ENCODE measurements at regions not wholly inside any gene's neighbourhood (a gene's known extent, or its start where the extent isn't known, plus 50 kb on each side); places are given as distances from the start of the nearest gene placed in this dataset.

DNA sequence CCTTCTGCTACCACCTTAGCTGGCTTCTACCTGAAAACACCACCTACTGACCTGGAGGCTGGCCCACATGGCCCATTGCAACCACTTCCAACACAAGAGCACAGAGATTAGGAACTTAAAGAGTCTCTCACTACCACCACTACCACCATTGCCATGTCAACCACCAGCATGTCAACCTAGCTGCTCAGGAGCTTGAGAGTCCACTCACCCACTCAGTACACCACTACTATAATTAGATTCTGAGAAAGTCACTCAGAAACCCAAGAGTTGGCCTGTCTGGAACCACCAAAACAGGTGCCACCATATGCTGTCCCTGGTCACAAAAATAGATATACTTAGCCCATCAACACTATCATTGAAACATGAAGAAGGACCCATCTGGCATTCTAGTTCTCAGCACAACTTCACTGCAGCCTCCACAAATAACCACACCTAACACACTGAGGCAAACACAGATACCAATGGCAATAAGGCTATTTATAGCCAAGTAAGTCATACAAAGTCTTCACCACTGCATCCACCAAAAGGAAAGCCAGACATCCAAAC is 806.7 kb upstream of the EPHA6 start:
- no peak for DNase-seq (ENCODE audit: insufficient read length, low spot score, missing footprints)
- H3K9me3 ChIP-seq (ENCODE audit: low read depth, low read length) = no peaks in the 10 kb centered on the region
- H3K4me3 ChIP-seq (ENCODE audit: insufficient read depth, low read length) = no peak overlapping the region
- no peak for TF ChIP-seq CTCF (IDR thresholded peaks at IDR 0.05; ENCODE audit: extremely low read depth, low read depth, low read length)
- no peak overlapping the region for H2AFZ ChIP-seq (ENCODE audit: low read length)
- no peak overlapping the region for H3K4me2 ChIP-seq (ENCODE audit: insufficient read depth, low read length)
- no peak overlapping the region for H3K27ac ChIP-seq (ENCODE audit: low read depth, low read length)
- H3K36me3 ChIP-seq (ENCODE audit: insufficient read depth, low read length) = no peaks in the 10 kb centered on the region
- H4K20me1 ChIP-seq (ENCODE audit: insufficient read depth, low read length) = no peaks in the 10 kb centered on the region
- no peaks in the 10 kb centered on the region for H3K27me3 ChIP-seq (ENCODE audit: insufficient read depth, low read length)
- no peaks in the 10 kb centered on the region for H3K79me2 ChIP-seq (ENCODE audit: insufficient read depth, low read length)
- H3K4me1 ChIP-seq (ENCODE audit: insufficient read depth, low read length) = no peaks in the 10 kb centered on the region

- no peaks in the 10 kb centered on the region for H3K36me3 ChIP-seq (ENCODE audit: insufficient read depth, low read length)
- no peaks in the 10 kb centered on the region for H3K79me2 ChIP-seq (ENCODE audit: insufficient read depth, low read length)
- no peak overlapping the region for H3K27ac ChIP-seq (ENCODE audit: low read depth, low read length)
- DNase-seq (ENCODE audit: insufficient read length, low spot score, missing footprints) = no peak
- no peaks in the 10 kb centered on the region for H3K9me3 ChIP-seq (ENCODE audit: low read depth, low read length)
- H3K4me3 ChIP-seq (ENCODE audit: insufficient read depth, low read length) = no peak overlapping the region
- H3K27me3 ChIP-seq (ENCODE audit: insufficient read depth, low read length) = no peaks in the 10 kb centered on the region
- TF ChIP-seq CTCF (IDR thresholded peaks at IDR 0.05; ENCODE audit: extremely low read depth, low read depth, low read length) = no peak
- no peaks in the 10 kb centered on the region for H3K4me1 ChIP-seq (ENCODE audit: insufficient read depth, low read length)
- no peaks in the 10 kb centered on the region for H4K20me1 ChIP-seq (ENCODE audit: insufficient read depth, low read length)
- no peak overlapping the region for H3K4me2 ChIP-seq (ENCODE audit: insufficient read depth, low read length)
- H2AFZ ChIP-seq (ENCODE audit: low read length) = no peak overlapping the region
These were observed 801.5 kb upstream of the EPHA6 start for GRCh38 chr3:96012939-96013338.

DNA sequence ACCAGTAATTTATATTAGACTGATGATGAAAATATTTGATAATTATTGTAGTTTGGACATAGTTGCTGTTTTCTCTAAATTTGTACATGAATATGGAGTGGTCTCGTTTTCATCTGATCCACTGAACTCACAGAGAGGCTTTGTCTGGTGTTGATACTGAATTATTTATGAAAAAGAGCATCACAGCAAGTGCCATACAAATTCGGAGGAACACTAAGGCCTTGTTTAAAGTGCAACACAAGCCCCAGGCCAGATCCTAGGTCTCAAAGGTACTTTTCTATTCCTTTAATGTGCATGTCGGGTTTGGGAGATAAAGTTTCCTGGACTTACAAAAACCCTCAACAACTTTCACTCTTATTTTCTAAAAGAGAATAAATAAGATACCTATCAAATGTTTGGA is 796.8 kb upstream of the EPHA6 start:
- no peaks in the 10 kb centered on the region for H4K20me1 ChIP-seq (ENCODE audit: insufficient read depth, low read length)
- no peak for DNase-seq (ENCODE audit: insufficient read length, low spot score, missing footprints)
- H3K9me3 ChIP-seq (ENCODE audit: low read depth, low read length) = no peaks in the 10 kb centered on the region
- no peaks in the 10 kb centered on the region for H3K79me2 ChIP-seq (ENCODE audit: insufficient read depth, low read length)
- no peak for TF ChIP-seq CTCF (IDR thresholded peaks at IDR 0.05; ENCODE audit: extremely low read depth, low read depth, low read length)
- no peak overlapping the region for H3K27ac ChIP-seq (ENCODE audit: low read depth, low read length)
- H3K4me1 ChIP-seq (ENCODE audit: insufficient read depth, low read length) = no peaks in the 10 kb centered on the region
- H3K27me3 ChIP-seq (ENCODE audit: insufficient read depth, low read length) = no peaks in the 10 kb centered on the region
- no peak overlapping the region for H3K4me3 ChIP-seq (ENCODE audit: insufficient read depth, low read length)
- no peak overlapping the region for H2AFZ ChIP-seq (ENCODE audit: low read length)
- no peak overlapping the region for H3K4me2 ChIP-seq (ENCODE audit: insufficient read depth, low read length)
- no peaks in the 10 kb centered on the region for H3K36me3 ChIP-seq (ENCODE audit: insufficient read depth, low read length)

GRCh38 chr3:96022676-96023075 is 791.7 kb upstream of the EPHA6 start:
- H3K79me2 ChIP-seq (ENCODE audit: insufficient read depth, low read length) = no peaks in the 10 kb centered on the region
- H4K20me1 ChIP-seq (ENCODE audit: insufficient read depth, low read length) = no peaks in the 10 kb centered on the region
- H3K27me3 ChIP-seq (ENCODE audit: insufficient read depth, low read length) = no peaks in the 10 kb centered on the region
- no peak overlapping the region for H3K27ac ChIP-seq (ENCODE audit: low read depth, low read length)
- no peak for TF ChIP-seq CTCF (IDR thresholded peaks at IDR 0.05; ENCODE audit: extremely low read depth, low read depth, low read length)
- no peaks in the 10 kb centered on the region for H3K36me3 ChIP-seq (ENCODE audit: insufficient read depth, low read length)
- H3K4me2 ChIP-seq (ENCODE audit: insufficient read depth, low read length) = no peak overlapping the region
- no peak for DNase-seq (ENCODE audit: insufficient read length, low spot score, missing footprints)
- H3K4me3 ChIP-seq (ENCODE audit: insufficient read depth, low read length) = no peak overlapping the region
- H3K4me1 ChIP-seq (ENCODE audit: insufficient read depth, low read length) = no peaks in the 10 kb centered on the region
- no peak overlapping the region for H2AFZ ChIP-seq (ENCODE audit: low read length)
- H3K9me3 ChIP-seq (ENCODE audit: low read depth, low read length) = no peaks in the 10 kb centered on the region

All from osteoblast (primary cell).